Common myeloid progenitor, CD34-positive (primary cell): ENCODE measurements at regions not wholly inside any gene's neighbourhood (a gene's known extent, or its start where the extent isn't known, plus 50 kb on each side); places are given as distances from the start of the nearest gene placed in this dataset.

Experiments
- CTCF ChIA-PET: fragments of 350-600 bp; sonication (Branson Sonifier 250); formaldehyde crosslinking; loops from one replicate; lab custom pipeline; 2021; ENCODE audit warnings: antibody characterized with exemption; lab: Charles Lee
- POLR2A ChIA-PET: fragments of 350-600 bp; sonication (Branson Sonifier 250); formaldehyde crosslinking; loops from one replicate; lab custom pipeline; 2021; ENCODE audit warnings: antibody characterized with exemption; lab: Charles Lee
- DNase-seq, 3 donors: peaks; one replicate each; pipeline versions ENCODE4 v3.0.0 to v3.0.0-alpha.2; 2013
- H3K27ac ChIP-seq, 2 experiments: 1 replicate in 1 of 2; 2 replicates in 1 of 2; pipeline ENCODE4 v1.7.0; 2013; ENCODE audit warnings: inconsistent platforms in 2 of 2, low read length in 2 of 2, mild to moderate bottlenecking in 2 of 2, low read depth in 1 of 2, moderate library complexity in 1 of 2; ENCODE audit not compliant: severe bottlenecking in 2 of 2, insufficient read depth in 1 of 2, poor library complexity in 1 of 2
- H3K27me3 ChIP-seq, 5 experiments: replicated peaks in 2 of 5; 1 replicate in 3 of 5; 2 replicates in 2 of 5; pipeline versions ENCODE4 v1.6.1 to v1.7.0; 2013; ENCODE audit warnings: low read length in 4 of 5, mild to moderate bottlenecking in 2 of 5, moderate library complexity in 2 of 5, inconsistent platforms in 1 of 5; ENCODE audit not compliant: insufficient read depth in 5 of 5, control insufficient read depth in 4 of 5
- H3K36me3 ChIP-seq, 4 experiments: 1 replicate in 2 of 4; 2 replicates in 2 of 4; pipeline versions ENCODE4 v1.6.1 to v1.7.0; 2013; ENCODE audit warnings: low read length in 3 of 4, control low read depth in 1 of 4, mild to moderate bottlenecking in 1 of 4; ENCODE audit not compliant: control insufficient read depth in 4 of 4, insufficient read depth in 4 of 4
- H3K4me1 ChIP-seq, 4 experiments: 1 replicate in 3 of 4; 2 replicates in 1 of 4; pipeline versions ENCODE4 v1.6.1 to v1.7.1; 2013; ENCODE audit warnings: low read length in 3 of 4, mild to moderate bottlenecking in 3 of 4, control low read depth in 1 of 4, inconsistent platforms in 1 of 4, moderate library complexity in 1 of 4; ENCODE audit not compliant: control insufficient read depth in 4 of 4, insufficient read depth in 4 of 4; ENCODE audit errors: control extremely low read depth in 1 of 4
- H3K4me3 ChIP-seq, 7 experiments: 1 replicate in 4 of 7; 2 replicates in 3 of 7; pipeline versions ENCODE4 v1.5.1 to v1.7.0; 2013; ENCODE audit warnings: mild to moderate bottlenecking in 7 of 7, low read length in 6 of 7, moderate library complexity in 6 of 7, inconsistent platforms in 2 of 7, low read depth in 2 of 7, control low read depth in 1 of 7; ENCODE audit not compliant: insufficient read depth in 4 of 7, control insufficient read depth in 1 of 7; ENCODE audit errors: extremely low read depth in 1 of 7
- H3K9me3 ChIP-seq, 5 experiments: 1 replicate in 4 of 5; 2 replicates in 1 of 5; pipeline versions ENCODE4 v1.6.1 to v1.7.1; 2013; ENCODE audit warnings: low read length in 4 of 5, mild to moderate bottlenecking in 2 of 5, inconsistent platforms in 1 of 5, low read depth in 1 of 5, moderate library complexity in 1 of 5; ENCODE audit not compliant: control insufficient read depth in 4 of 5, insufficient read depth in 2 of 5; ENCODE audit errors: control extremely low read depth in 1 of 5
- WGBS: methylation state at CpG from one replicate; pipeline ENCODE4 v1.1.5; 2013; ENCODE audit not compliant: insufficient coverage; 5-methylcytosine and 5-hydroxymethylcytosine counted together

- no CpG with 5 or more reads among the region's 5 CpGs for WGBS
- H3K9me3 ChIP-seq, result peaks cover 0 to 1% (median 0%) of the 10 kb centered on the region in 5 experiments
- no peak overlapping the region for H3K4me3 ChIP-seq
- H3K36me3 ChIP-seq, result no peaks in the 10 kb centered on the region
- H3K4me1 ChIP-seq, result peaks cover 0 to 4% (median 0%) of the 10 kb centered on the region in 4 experiments
- peaks cover 0 to 16% (median 5%) of the 10 kb centered on the region in 5 experiments for H3K27me3 ChIP-seq
- no peak overlapping the region for H3K27ac ChIP-seq
- DNase-seq, result no peak
- CTCF ChIA-PET, result no interaction called here
- POLR2A ChIA-PET, result no interaction called here
Measured at GRCh38 chr11:15657264-15657663, 542.5 kb downstream of the INSC start.

GRCh38 chr11:15660496-15660895 is 545.8 kb downstream of the INSC start:
- no peak overlapping the region for H3K4me3 ChIP-seq
- H3K27me3 ChIP-seq, result peaks cover 0 to 5% (median 0%) of the 10 kb centered on the region in 5 experiments
- H3K36me3 ChIP-seq, result no peaks in the 10 kb centered on the region
- peaks cover 0 to 4% (median 0%) of the 10 kb centered on the region in 4 experiments for H3K4me1 ChIP-seq
- DNase-seq, result no peak
- CTCF ChIA-PET, result no interaction called here
- POLR2A ChIA-PET, result no interaction called here
- WGBS, result 100% methylated on average over 2 of the region's 3 CpGs
- H3K27ac ChIP-seq, result no peak overlapping the region
- peaks cover 0 to 1% (median 0%) of the 10 kb centered on the region in 5 experiments for H3K9me3 ChIP-seq

DNA sequence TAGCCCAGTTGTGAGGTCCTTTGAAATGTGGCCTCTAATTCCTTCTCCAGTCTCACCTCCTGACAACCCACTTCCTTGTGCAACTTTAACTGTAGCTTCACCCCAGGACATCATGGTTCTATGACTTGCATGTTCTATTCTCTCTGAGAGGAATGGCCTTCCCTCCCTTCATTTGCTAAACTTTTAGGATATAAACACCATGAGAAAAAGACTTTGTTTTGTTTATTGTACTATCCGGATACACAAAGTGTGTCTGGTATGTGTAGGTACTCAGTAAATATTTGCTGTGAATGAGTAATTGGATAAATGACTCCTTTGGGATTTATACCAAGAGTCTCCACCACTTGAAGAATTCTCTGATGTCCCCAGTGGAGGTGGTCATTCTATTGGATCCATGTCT is 547.6 kb downstream of the INSC start:
- ChIA-PET POLR2A (no interaction called here), CTCF (no interaction called here)
- Histone ChIP-seq H3K4me1 (peaks cover 0 to 4% (median 0%) of the 10 kb centered on the region in 4 experiments), H3K9me3 (peaks cover 0 to 2% (median 0%) of the 10 kb centered on the region in 5 experiments), H3K36me3 (no peaks in the 10 kb centered on the region), H3K27ac (no peak overlapping the region), H3K27me3 (peaks cover 0 to 5% (median 0%) of the 10 kb centered on the region in 5 experiments), H3K4me3 (no peak overlapping the region)
- WGBS, result no CpG with 5 or more reads among the region's 1 CpG
- no peak for DNase-seq

DNA sequence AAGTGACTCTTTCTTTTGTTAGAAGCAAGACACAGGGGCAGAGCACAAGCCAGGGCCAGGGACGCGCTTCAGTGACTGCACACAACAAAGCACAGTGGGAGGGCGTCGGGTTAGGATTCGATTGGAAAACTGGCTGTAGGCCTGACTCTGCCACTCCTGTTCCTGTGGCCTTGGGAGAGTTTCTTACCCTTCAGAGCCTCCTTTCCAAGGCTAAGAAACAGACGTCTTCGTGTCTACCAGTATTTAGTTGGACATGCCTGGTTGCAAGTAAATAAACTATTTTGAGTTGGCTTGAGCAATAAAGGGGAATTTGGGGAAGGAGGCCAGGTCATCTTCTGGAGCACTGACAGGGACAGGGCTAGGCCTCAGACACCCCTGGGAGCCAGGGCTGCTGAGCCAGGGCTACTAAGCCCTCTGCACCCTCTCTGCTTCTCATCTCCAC is 549.1 kb downstream of the INSC start:
- Histone ChIP-seq H3K27me3 (peaks cover 0 to 2% (median 0%) of the 10 kb centered on the region in 5 experiments), H3K4me1 (peaks cover 0 to 4% (median 0%) of the 10 kb centered on the region in 4 experiments), H3K9me3 (peaks cover 0 to 2% (median 0%) of the 10 kb centered on the region in 5 experiments), H3K4me3 (no peak overlapping the region), H3K27ac (no peak overlapping the region), H3K36me3 (no peaks in the 10 kb centered on the region)
- ChIA-PET POLR2A (no interaction called here), CTCF (no interaction called here)
- WGBS, result 94% methylated on average over 7 of the region's 7 CpGs
- DNase-seq, result no peak

DNA sequence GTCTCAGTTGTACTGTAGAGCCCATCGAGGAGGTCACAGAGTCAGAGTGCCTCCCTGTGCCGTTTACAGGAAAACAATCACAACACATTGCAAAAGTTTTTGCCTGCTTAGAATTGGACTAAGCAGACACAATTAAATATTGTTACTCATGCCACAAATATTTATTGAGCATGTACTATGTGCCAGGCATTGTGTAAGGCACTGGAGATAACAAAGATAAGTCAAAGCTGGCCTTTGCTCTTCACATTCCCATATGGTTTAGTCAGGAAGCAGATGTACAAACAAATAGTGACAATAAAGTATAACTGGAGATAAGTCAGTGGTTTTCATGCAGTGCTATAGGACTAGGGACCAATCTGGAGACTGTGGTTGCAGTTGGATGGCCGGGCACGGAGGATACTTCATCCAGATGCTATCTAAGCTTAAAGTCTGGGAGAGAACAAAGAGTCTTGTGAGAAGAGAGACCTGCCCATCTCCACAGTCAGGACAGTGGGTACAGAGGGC is 550.7 kb downstream of the INSC start:
- ChIA-PET POLR2A (no interaction called here), CTCF (no interaction called here)
- no peak overlapping the region for H3K4me3 ChIP-seq
- peaks cover 0 to 2% (median 0%) of the 10 kb centered on the region in 5 experiments for H3K9me3 ChIP-seq
- H3K27me3 ChIP-seq, result no peaks in the 10 kb centered on the region
- peaks cover 0 to 4% (median 0%) of the 10 kb centered on the region in 4 experiments for H3K4me1 ChIP-seq
- no peaks in the 10 kb centered on the region for H3K36me3 ChIP-seq
- H3K27ac ChIP-seq, result no peak overlapping the region
- WGBS, result 90% methylated on average over 2 of the region's 4 CpGs
- DNase-seq, result no peak

- Histone ChIP-seq H3K4me3 (no peak overlapping the region), H3K27ac (no peak overlapping the region), H3K36me3 (no peaks in the 10 kb centered on the region), H3K27me3 (peaks cover 0 to 2% (median 0%) of the 10 kb centered on the region in 5 experiments), H3K9me3 (peaks cover 0 to 2% (median 0%) of the 10 kb centered on the region in 5 experiments), H3K4me1 (no peaks in the 10 kb centered on the region)
- DNase-seq, result no peak
- ChIA-PET CTCF (no interaction called here), POLR2A (no interaction called here)
- 100% methylated on average over 1 of the region's 3 CpGs for whole genome bisulfite sequencing
Measured at GRCh38 chr11:15667127-15667725, 552.5 kb downstream of the INSC start.

DNA sequence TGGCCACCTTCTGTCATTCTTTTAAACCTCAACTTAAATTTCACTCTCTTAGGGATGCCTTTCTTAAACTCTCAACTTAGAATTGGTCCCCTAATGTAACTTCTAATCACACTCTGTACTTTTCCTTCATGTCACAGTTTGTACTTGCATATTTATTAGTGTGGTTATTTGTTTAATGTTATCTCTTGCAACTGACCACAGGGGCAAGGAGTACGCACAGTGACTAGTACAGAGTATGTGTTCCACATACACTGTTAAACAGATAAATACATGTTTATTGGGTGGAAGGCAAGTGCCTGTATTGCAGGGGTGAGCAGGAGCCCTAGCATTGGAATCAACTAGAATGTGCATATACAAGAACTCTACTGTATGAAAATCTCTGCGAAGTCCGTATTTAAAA is 554.0 kb downstream of the INSC start:
- Histone ChIP-seq H3K27ac (no peak overlapping the region), H3K36me3 (no peaks in the 10 kb centered on the region), H3K4me1 (no peaks in the 10 kb centered on the region), H3K27me3 (peaks cover 0 to 2% (median 0%) of the 10 kb centered on the region in 5 experiments), H3K9me3 (peaks cover 0 to 2% (median 0%) of the 10 kb centered on the region in 5 experiments), H3K4me3 (no peak overlapping the region)
- ChIA-PET CTCF (no interaction called here), POLR2A (no interaction called here)
- 100% methylated on average over 2 of the region's 3 CpGs for WGBS
- no peak for DNase-seq
